Right atrium auricular region (tissue), 2 donors: ENCODE measurements at regions not wholly inside any gene's neighbourhood (a gene's known extent, or its start where the extent isn't known, plus 50 kb on each side); places are given as distances from the start of the nearest gene placed in this dataset.

ENCODE experiments used
- DNase-seq: peaks from one replicate; pipeline ENCODE4 v3.0.0-alpha.2; 2019; ENCODE audit warnings: low spot score
- H3K27ac ChIP-seq, 2 donors: fragments of 200-600 bp; sonication (generic); 1 replicate in 1 of 2; 2 replicates in 1 of 2; pipeline ENCODE4 v1.5.1; 2016 to 2019
- H3K27me3 ChIP-seq, 2 donors: fragments of 200-600 bp; sonication (generic); one replicate each; pipeline versions ENCODE4 v1.5.1 to v1.6.0; 2017 to 2019
- H3K36me3 ChIP-seq: fragments of 200-600 bp; sonication (generic); one replicate; pipeline ENCODE4 v1.5.1; 2016
- H3K4me1 ChIP-seq, 2 donors: fragments of 200-600 bp; sonication (generic); one replicate each; pipeline versions ENCODE4 v1.5.1 to v1.6.0; 2017 to 2019
- H3K4me3 ChIP-seq, 2 donors: fragments of 200-600 bp; sonication (generic); 1 replicate in 1 of 2; 2 replicates in 1 of 2; pipeline ENCODE4 v1.5.1; 2017 to 2019; ENCODE audit warnings: mild to moderate bottlenecking in 1 of 2, moderate library complexity in 1 of 2
- H3K9me3 ChIP-seq, 2 donors: fragments of 200-600 bp; sonication (generic); one replicate each; pipeline ENCODE4 v1.5.1; 2019
- CTCF ChIP-seq, 2 donors: fragments of 200-600 bp; sonication (generic); IDR thresholded peaks; one replicate each; pipeline ENCODE4 v1.5.1; 2019; ENCODE audit warnings: antibody characterized with exemption in 2 of 2

GRCh38 chr20:6707321-6707831, 60.1 kb upstream of the BMP2 start:
- Histone ChIP-seq H3K4me3 (no peak overlapping the region), H3K27me3 (no peaks in the 10 kb centered on the region), H3K36me3 (no peaks in the 10 kb centered on the region), H3K9me3 (no peaks in the 10 kb centered on the region), H3K27ac (no peak overlapping the region), H3K4me1 (peaks cover 0 to 35% of the 10 kb centered on the region in 2 donors)
- TF ChIP-seq CTCF (IDR thresholded peaks at IDR 0.05) = no peak
- no peak for DNase-seq

DNA sequence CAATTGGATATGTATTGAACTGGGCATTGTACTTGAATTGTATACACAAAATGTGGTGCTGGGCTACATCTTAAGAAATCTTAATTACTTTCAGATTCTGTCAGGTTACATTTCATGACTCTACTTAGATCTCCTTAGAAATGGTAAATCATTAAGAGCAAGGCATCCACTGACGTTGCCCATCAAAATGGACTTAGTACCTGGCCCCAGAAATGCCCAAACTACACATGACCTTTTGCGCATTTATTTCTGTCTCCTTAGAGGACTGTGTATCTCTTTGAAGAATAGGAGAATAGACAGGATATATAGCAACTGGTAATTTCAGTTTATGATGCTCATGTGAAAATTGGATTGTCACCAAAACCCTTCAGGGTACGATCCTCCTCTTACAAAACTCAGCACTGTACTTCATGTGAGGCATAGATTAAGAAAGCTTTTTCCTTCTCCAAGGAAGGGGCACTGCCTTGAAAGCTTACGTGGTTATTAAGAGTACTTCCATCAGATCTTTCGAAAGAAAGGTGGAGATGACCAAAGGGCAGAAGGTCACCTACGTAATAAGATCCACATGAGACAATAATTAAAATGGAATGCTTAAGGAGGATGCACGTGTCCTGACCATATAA, 61.4 kb upstream of the BMP2 start:
- no peak overlapping the region for H3K27ac ChIP-seq
- H3K27me3 ChIP-seq = no peaks in the 10 kb centered on the region
- TF ChIP-seq CTCF (IDR thresholded peaks at IDR 0.05) = no peak
- H3K4me3 ChIP-seq = no peak overlapping the region
- H3K9me3 ChIP-seq = no peaks in the 10 kb centered on the region
- no peak for DNase-seq
- no peaks in the 10 kb centered on the region for H3K36me3 ChIP-seq
- peaks cover 0 to 35% of the 10 kb centered on the region in 2 donors for H3K4me1 ChIP-seq

GRCh38 chr20:6705106-6705766, 62.2 kb upstream of the BMP2 start:
- no peak for TF ChIP-seq CTCF (IDR thresholded peaks at IDR 0.05)
- no peak for DNase-seq
- Histone ChIP-seq H3K27ac (peak overlapping the region; percentile 61 to 76), H3K27me3 (no peaks in the 10 kb centered on the region), H3K36me3 (no peaks in the 10 kb centered on the region), H3K4me3 (no peak overlapping the region), H3K4me1 (peaks cover 0 to 35% of the 10 kb centered on the region in 2 donors), H3K9me3 (no peaks in the 10 kb centered on the region)

GRCh38 chr20:6704132-6704861, 63.2 kb upstream of the BMP2 start:
- no peak for TF ChIP-seq CTCF (IDR thresholded peaks at IDR 0.05)
- Histone ChIP-seq H3K4me3 (no peak overlapping the region), H3K36me3 (no peaks in the 10 kb centered on the region), H3K9me3 (no peaks in the 10 kb centered on the region), H3K27me3 (no peaks in the 10 kb centered on the region), H3K4me1 (peaks cover 0 to 35% of the 10 kb centered on the region in 2 donors), H3K27ac (peak overlapping the region; percentile 61 to 76)
- DNase-seq = no peak

GRCh38 chr20:6703656-6704055, 63.8 kb upstream of the BMP2 start:
- Histone ChIP-seq H3K4me3 (no peak overlapping the region), H3K27ac (peak overlapping the region; percentile 61 to 76), H3K27me3 (no peaks in the 10 kb centered on the region), H3K9me3 (no peaks in the 10 kb centered on the region), H3K4me1 (peaks cover 0 to 30% of the 10 kb centered on the region in 2 donors), H3K36me3 (no peaks in the 10 kb centered on the region)
- no peak for TF ChIP-seq CTCF (IDR thresholded peaks at IDR 0.05)
- no peak for DNase-seq
